ENCODE measurements at regions not wholly inside any gene's neighbourhood (a gene's known extent, or its start where the extent isn't known, plus 50 kb on each side); places are given as distances from the start of the nearest gene placed in this dataset.

- Histone ChIP-seq H3K27ac (ENCODE audit: low read length) (no peak overlapping the region), H3K36me3 (ENCODE audit: control insufficient read depth, insufficient read depth, low read length) (no peaks in the 10 kb centered on the region), H3K4me1 (ENCODE audit: control insufficient read depth, insufficient read depth, low read length) (no peaks in the 10 kb centered on the region), H3K4me3 (ENCODE audit: low read depth in 2 of 2, low read length in 2 of 2) (no peak overlapping the region), H3K27me3 (ENCODE audit: control insufficient read depth, insufficient read depth, low read length) (no peaks in the 10 kb centered on the region), H3K9me3 (ENCODE audit: control insufficient read depth, insufficient read depth, low read depth, low read length) (no peaks in the 10 kb centered on the region)
- intact Hi-C loops (cut with micrococcal nuclease; ENCODE audit: unreplicated experiment) = no loop called here
- TF ChIP-seq CTCF (IDR thresholded peaks at IDR 0.05) (no peak), SIN3A (IDR thresholded peaks at IDR 0.05; ENCODE audit: borderline replicate concordance, insufficient read depth, low read depth, low read length) (no peak), REST (IDR thresholded peaks at IDR 0.05; ENCODE audit: insufficient read depth in 1 of 2, low read depth in 2 of 2, low read length in 1 of 2) (no peak), TCF7L2 (IDR thresholded peaks at IDR 0.05; ENCODE audit: low read depth, low read length) (no peak), POLR2AphosphoS5 (IDR thresholded peaks at IDR 0.05; ENCODE audit: low read depth, low read length) (no peak)
- ATAC-seq = no peak
- ChIA-PET CTCF (no interaction called here), POLR2A (no interaction called here)
- in situ Hi-C loops (cut with HindIII; ENCODE audit: low pct_unique_long_range_greater_than_20kb, low sequenced_read_pairs) = no loop called here
- BruUV-seq (replicated peaks) = no TSS peak
- no peak for DNase-seq (ENCODE audit: low read depth, low spot score)
These were observed 95.9 kb upstream of the SCOC start for GRCh38 chr4:140277576-140277975.

DNA sequence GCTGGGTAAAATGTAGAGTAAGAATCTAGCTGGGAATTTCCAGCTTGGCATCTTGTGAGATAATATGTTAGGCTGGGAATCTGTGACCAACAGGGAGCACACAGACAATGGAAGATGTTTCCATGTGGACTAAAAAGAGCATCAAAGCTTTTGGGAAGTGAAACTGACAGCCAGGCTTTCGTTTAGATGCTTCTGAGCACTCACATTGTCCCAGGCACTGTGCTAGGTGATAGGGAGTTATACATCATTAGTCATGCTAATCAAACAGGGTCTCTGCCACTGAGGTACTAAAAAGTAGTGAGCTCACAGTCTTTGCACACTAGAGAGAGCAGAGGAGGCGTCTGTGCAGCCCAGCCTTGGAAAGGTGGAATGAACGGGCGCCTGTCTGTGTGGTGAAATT, 101.9 kb upstream of the SCOC start:
- H3K36me3 ChIP-seq (ENCODE audit: control insufficient read depth, insufficient read depth, low read length) = no peaks in the 10 kb centered on the region
- DNase-seq (ENCODE audit: low read depth, low spot score) = no peak
- no peaks in the 10 kb centered on the region for H3K9me3 ChIP-seq (ENCODE audit: control insufficient read depth, insufficient read depth, low read depth, low read length)
- CTCF ChIA-PET = no interaction called here
- no peak overlapping the region for H3K4me3 ChIP-seq (ENCODE audit: low read depth in 2 of 2, low read length in 2 of 2)
- no peak overlapping the region for H3K27ac ChIP-seq (ENCODE audit: low read length)
- H3K4me1 ChIP-seq (ENCODE audit: control insufficient read depth, insufficient read depth, low read length) = no peaks in the 10 kb centered on the region
- TF ChIP-seq REST (IDR thresholded peaks at IDR 0.05; ENCODE audit: insufficient read depth in 1 of 2, low read depth in 2 of 2, low read length in 1 of 2) (no peak), POLR2AphosphoS5 (IDR thresholded peaks at IDR 0.05; ENCODE audit: low read depth, low read length) (no peak), TCF7L2 (IDR thresholded peaks at IDR 0.05; ENCODE audit: low read depth, low read length) (no peak), CTCF (IDR thresholded peaks at IDR 0.05) (no peak), SIN3A (IDR thresholded peaks at IDR 0.05; ENCODE audit: borderline replicate concordance, insufficient read depth, low read depth, low read length) (no peak)
- no peak for ATAC-seq
- POLR2A ChIA-PET = no interaction called here
- intact Hi-C loops (cut with micrococcal nuclease; ENCODE audit: unreplicated experiment) = no loop called here
- in situ Hi-C loops (cut with HindIII; ENCODE audit: low pct_unique_long_range_greater_than_20kb, low sequenced_read_pairs) = no loop called here
- H3K27me3 ChIP-seq (ENCODE audit: control insufficient read depth, insufficient read depth, low read length) = no peaks in the 10 kb centered on the region
- no TSS peak for BruUV-seq (replicated peaks)
